OCI-LY7 (cell line): ENCODE measurements at regions not wholly inside any gene's neighbourhood (a gene's known extent, or its start where the extent isn't known, plus 50 kb on each side); places are given as distances from the start of the nearest gene placed in this dataset.

Experiments
- BruUV-seq: library from RNA; stranded (reverse); fragments of 400-500 nt; replicated peaks from 2 replicates; lab custom pipeline; 2021; lab: Mats Ljungman, UMichigan
- CTCF ChIA-PET: fragments of 300-600 bp; sonication (Branson Sonifier 250); formaldehyde crosslinking; loops from one replicate; lab custom pipeline; 2022; ENCODE audit warnings: antibody characterized with exemption; ENCODE audit not compliant: unreplicated experiment; lab: Charles Lee
- POLR2A ChIA-PET: fragments of 300-600 bp; sonication (Branson Sonifier 250); formaldehyde crosslinking; loops from one replicate; lab custom pipeline; 2022; ENCODE audit warnings: antibody characterized with exemption; lab: Charles Lee
- DNase-seq: peaks from one replicate; pipeline ENCODE4 v3.0.0-alpha.2; 2015; ENCODE audit warnings: low spot score
- H2AFZ ChIP-seq: fragments of 200-600 bp; sonication (generic), shearing (Covaris generic); 2 replicates; pipeline ENCODE4 v1.6.1; 2014; ENCODE audit warnings: mild to moderate bottlenecking, antibody characterized with exemption, low read length, moderate library complexity
- H3K27ac ChIP-seq: fragments of 200-600 bp; sonication (generic); 2 replicates; pipeline ENCODE4 v1.5.1; 2014; ENCODE audit warnings: mixed run types, low read depth, mild to moderate bottlenecking, moderate library complexity, low read length, inconsistent platforms; ENCODE audit not compliant: poor library complexity, severe bottlenecking
- H3K36me3 ChIP-seq: fragments of 200-600 bp; sonication (generic); 2 replicates; pipeline ENCODE4 v1.6.1; 2014; ENCODE audit warnings: mild to moderate bottlenecking, antibody characterized with exemption, low read length, moderate library complexity, mixed read lengths; ENCODE audit not compliant: insufficient read depth
- H3K4me1 ChIP-seq: fragments of 200-600 bp; sonication (generic); 2 replicates; pipeline ENCODE4 v1.5.1; 2014; ENCODE audit warnings: mild to moderate bottlenecking, low read length; ENCODE audit not compliant: insufficient read depth, poor library complexity, severe bottlenecking
- H3K4me2 ChIP-seq: fragments of 200-600 bp; sonication (generic); 2 replicates; pipeline ENCODE4 v1.6.1; 2014; ENCODE audit warnings: mild to moderate bottlenecking, low read length
- H3K4me3 ChIP-seq: fragments of 200-600 bp; sonication (generic); 2 replicates; pipeline ENCODE4 v1.5.1; 2014; ENCODE audit warnings: mild to moderate bottlenecking, low read depth, low read length; ENCODE audit not compliant: poor library complexity, severe bottlenecking
- H3K79me2 ChIP-seq: fragments of 200-600 bp; sonication (generic); 2 replicates; pipeline ENCODE4 v1.6.1; 2016; ENCODE audit warnings: low read depth, mild to moderate bottlenecking, low read length, moderate library complexity, mixed read lengths; ENCODE audit not compliant: insufficient read depth
- H3K9me2 ChIP-seq: fragments of 200-600 bp; sonication (generic); 2 replicates; pipeline ENCODE4 v1.6.1; 2016; ENCODE audit warnings: mild to moderate bottlenecking, low read length, mixed read lengths; ENCODE audit not compliant: insufficient read depth
- H3K9me3 ChIP-seq: fragments of 200-600 bp; sonication (generic); 2 replicates; pipeline ENCODE4 v1.6.1; 2014; ENCODE audit warnings: mild to moderate bottlenecking, mixed run types, low read length, mixed read lengths
- H4K20me1 ChIP-seq: fragments of 200-600 bp; sonication (generic); 2 replicates; pipeline ENCODE4 v1.6.1; 2014; ENCODE audit warnings: mild to moderate bottlenecking, antibody characterized with exemption, low read length, moderate library complexity, mixed read lengths; ENCODE audit not compliant: insufficient read depth
- EZH2phosphoT487 ChIP-seq: fragments of 200-600 bp; sonication (generic); IDR thresholded peaks from 2 replicates; pipeline ENCODE4 v1.6.1; 2018; ENCODE audit warnings: low read depth, borderline replicate concordance, mild to moderate bottlenecking, mixed run types, antibody characterized with exemption, low read length, moderate library complexity, mixed read lengths
- intact Hi-C: fragments of 100-400 bp; cut with micrococcal nuclease; formaldehyde crosslinking; loops from one replicate; pipeline ENCODE4 v1.10.0; 2022; ENCODE audit not compliant: unreplicated experiment
- TF ChIP-seq, protein P1 (sequence below): fragments of 200-600 bp; sonication (generic); conservative IDR thresholded peaks from 2 replicates; pipeline ENCODE4 v1.5.1; 2014; ENCODE audit warnings: mild to moderate bottlenecking, antibody characterized with exemption, low read length, moderate library complexity, mixed read lengths

DNA sequence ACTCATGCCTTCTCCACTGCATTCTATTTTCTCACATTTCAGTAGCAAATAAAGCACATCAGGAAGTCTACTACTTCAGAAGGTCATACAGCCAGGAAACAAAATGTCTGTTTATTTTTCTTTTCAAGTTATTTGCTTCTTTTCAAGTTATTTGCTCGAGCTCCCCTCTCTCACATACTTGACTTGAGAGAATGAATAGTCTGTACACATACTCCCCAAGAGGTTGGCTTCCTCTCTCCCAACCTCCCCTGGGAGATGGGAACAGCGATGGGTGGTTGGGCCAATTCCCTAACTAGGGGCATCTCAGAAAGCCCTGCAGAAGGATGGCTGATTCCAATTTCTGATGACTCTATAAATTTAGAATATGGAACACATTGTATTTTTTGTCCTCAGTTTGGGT lies 64.7 kb upstream of the PTPN13 start:
- ChIA-PET CTCF (no interaction called here), POLR2A (no interaction called here)
- H3K4me1 ChIP-seq: no peaks in the 10 kb centered on the region
- no peak overlapping the region for H2AFZ ChIP-seq
- TF ChIP-seq, protein P1, sequence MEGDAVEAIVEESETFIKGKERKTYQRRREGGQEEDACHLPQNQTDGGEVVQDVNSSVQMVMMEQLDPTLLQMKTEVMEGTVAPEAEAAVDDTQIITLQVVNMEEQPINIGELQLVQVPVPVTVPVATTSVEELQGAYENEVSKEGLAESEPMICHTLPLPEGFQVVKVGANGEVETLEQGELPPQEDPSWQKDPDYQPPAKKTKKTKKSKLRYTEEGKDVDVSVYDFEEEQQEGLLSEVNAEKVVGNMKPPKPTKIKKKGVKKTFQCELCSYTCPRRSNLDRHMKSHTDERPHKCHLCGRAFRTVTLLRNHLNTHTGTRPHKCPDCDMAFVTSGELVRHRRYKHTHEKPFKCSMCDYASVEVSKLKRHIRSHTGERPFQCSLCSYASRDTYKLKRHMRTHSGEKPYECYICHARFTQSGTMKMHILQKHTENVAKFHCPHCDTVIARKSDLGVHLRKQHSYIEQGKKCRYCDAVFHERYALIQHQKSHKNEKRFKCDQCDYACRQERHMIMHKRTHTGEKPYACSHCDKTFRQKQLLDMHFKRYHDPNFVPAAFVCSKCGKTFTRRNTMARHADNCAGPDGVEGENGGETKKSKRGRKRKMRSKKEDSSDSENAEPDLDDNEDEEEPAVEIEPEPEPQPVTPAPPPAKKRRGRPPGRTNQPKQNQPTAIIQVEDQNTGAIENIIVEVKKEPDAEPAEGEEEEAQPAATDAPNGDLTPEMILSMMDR: no peak
- no peak for TF ChIP-seq EZH2phosphoT487
- no peaks in the 10 kb centered on the region for H3K79me2 ChIP-seq
- no peak overlapping the region for H3K27ac ChIP-seq
- intact Hi-C loops: no loop called here
- H3K9me2 ChIP-seq: no peaks in the 10 kb centered on the region
- no peaks in the 10 kb centered on the region for H4K20me1 ChIP-seq
- no peaks in the 10 kb centered on the region for H3K36me3 ChIP-seq
- no TSS peak for BruUV-seq
- H3K9me3 ChIP-seq: no peaks in the 10 kb centered on the region
- no peak overlapping the region for H3K4me2 ChIP-seq
- no peak overlapping the region for H3K4me3 ChIP-seq
- no peak for DNase-seq

DNA sequence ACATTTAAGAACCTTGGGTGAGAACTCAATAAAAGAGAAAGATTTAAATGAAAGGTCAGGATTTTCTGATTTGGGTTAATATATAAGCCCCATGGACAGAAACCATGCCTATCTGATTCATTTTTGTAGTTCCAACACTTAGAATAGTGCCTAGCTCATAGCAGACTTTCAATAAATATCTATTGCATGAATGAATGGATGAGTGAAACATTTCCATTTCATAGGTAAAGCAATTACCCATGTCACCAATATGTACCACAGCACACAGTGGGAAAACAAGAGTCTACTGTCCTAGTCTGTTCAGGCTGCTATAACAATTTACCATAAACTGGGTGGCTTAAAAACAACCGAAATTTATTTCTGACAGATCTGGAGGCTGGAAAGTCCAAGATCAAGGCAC lies 63.9 kb upstream of the PTPN13 start:
- no peak overlapping the region for H3K4me3 ChIP-seq
- no peak overlapping the region for H3K27ac ChIP-seq
- no peaks in the 10 kb centered on the region for H3K36me3 ChIP-seq
- H3K79me2 ChIP-seq: no peaks in the 10 kb centered on the region
- H3K4me1 ChIP-seq: no peaks in the 10 kb centered on the region
- H3K9me2 ChIP-seq: no peaks in the 10 kb centered on the region
- intact Hi-C loops: no loop called here
- no peaks in the 10 kb centered on the region for H3K9me3 ChIP-seq
- H4K20me1 ChIP-seq: no peaks in the 10 kb centered on the region
- TF ChIP-seq, protein P1: no peak
- no peak for TF ChIP-seq EZH2phosphoT487
- BruUV-seq: no TSS peak
- POLR2A ChIA-PET: interaction anchor here (0.6 kb wide), 1 partner anchor 1178 kb away, joined by 3 read pairs; no protein-coding TSS in a partner anchor
- no peak overlapping the region for H2AFZ ChIP-seq
- CTCF ChIA-PET: no interaction called here
- H3K4me2 ChIP-seq: no peak overlapping the region
- no peak for DNase-seq

- no peaks in the 10 kb centered on the region for H4K20me1 ChIP-seq
- no peak overlapping the region for H2AFZ ChIP-seq
- H3K36me3 ChIP-seq: no peaks in the 10 kb centered on the region
- no peaks in the 10 kb centered on the region for H3K9me3 ChIP-seq
- ChIA-PET POLR2A (interaction anchor here (0.6 kb wide), 1 partner anchor 698 kb away, joined by 3 read pairs; no protein-coding TSS in a partner anchor), CTCF (no interaction called here)
- H3K79me2 ChIP-seq: no peaks in the 10 kb centered on the region
- TF ChIP-seq, protein P1: no peak
- no peak for TF ChIP-seq EZH2phosphoT487
- DNase-seq: no peak
- no peak overlapping the region for H3K27ac ChIP-seq
- no peaks in the 10 kb centered on the region for H3K4me1 ChIP-seq
- BruUV-seq: no TSS peak
- H3K9me2 ChIP-seq: no peaks in the 10 kb centered on the region
- H3K4me3 ChIP-seq: no peak overlapping the region
- intact Hi-C loops: no loop called here
- H3K4me2 ChIP-seq: no peak overlapping the region
These were observed 62.7 kb upstream of the PTPN13 start for GRCh38 chr4:86531440-86531839.
